Spleen (tissue), 7 donors: ENCODE measurements at regions not wholly inside any gene's neighbourhood (a gene's known extent, or its start where the extent isn't known, plus 50 kb on each side); places are given as distances from the start of the nearest gene placed in this dataset.

Experiments used
- POLR2A ChIP-seq, 3 donors: fragments of 450-650 bp; IDR thresholded peaks; one replicate each; pipeline ENCODE4 v1.5.1; 2017; ENCODE audit warnings: antibody characterized with exemption in 3 of 3, mild to moderate bottlenecking in 1 of 3
- TF ChIP-seq, protein P1 (sequence below), 11 experiments: fragments of 200-600 bp in 7 of 11; fragments of 450-650 bp in 4 of 11; sonication (generic) in 4 of 11; IDR thresholded peaks in 8 of 11; conservative IDR thresholded peaks in 3 of 11; 1 replicate in 7 of 11; 2 replicates in 4 of 11; pipeline versions ENCODE4 v1.4.0 to v1.8.0; 2016 to 2021; ENCODE audit warnings: antibody characterized with exemption in 11 of 11, inconsistent platforms in 4 of 11, mild to moderate bottlenecking in 1 of 11
- donor health status: DM: no; HTN: no; CAD: no; lungs with moderate emphysema.
- donor health status: DM: no; HTN: no; CAD: no.
- donor health status: DM: no; HTN: no; CAD: no.

DNA sequence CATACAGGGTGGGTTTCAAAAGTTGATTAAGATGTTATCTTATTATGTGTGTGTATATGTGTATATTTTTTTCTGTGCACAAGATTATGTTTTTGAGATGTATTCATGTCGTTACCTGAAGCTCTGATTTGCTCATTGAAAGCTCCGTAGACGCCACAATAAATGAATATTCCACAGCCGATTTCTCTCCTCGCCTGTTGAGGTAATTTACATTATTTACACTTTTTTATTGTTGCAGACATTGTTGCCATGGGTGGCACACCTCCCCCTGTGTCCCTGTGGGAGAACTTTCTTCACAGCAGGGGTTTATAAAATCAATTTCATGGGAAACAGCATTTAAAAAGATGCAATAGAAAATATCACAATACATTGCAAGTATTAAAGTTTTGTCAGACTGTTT is 100.6 kb downstream of the GLI2 start:
- TF ChIP-seq, protein P1, sequence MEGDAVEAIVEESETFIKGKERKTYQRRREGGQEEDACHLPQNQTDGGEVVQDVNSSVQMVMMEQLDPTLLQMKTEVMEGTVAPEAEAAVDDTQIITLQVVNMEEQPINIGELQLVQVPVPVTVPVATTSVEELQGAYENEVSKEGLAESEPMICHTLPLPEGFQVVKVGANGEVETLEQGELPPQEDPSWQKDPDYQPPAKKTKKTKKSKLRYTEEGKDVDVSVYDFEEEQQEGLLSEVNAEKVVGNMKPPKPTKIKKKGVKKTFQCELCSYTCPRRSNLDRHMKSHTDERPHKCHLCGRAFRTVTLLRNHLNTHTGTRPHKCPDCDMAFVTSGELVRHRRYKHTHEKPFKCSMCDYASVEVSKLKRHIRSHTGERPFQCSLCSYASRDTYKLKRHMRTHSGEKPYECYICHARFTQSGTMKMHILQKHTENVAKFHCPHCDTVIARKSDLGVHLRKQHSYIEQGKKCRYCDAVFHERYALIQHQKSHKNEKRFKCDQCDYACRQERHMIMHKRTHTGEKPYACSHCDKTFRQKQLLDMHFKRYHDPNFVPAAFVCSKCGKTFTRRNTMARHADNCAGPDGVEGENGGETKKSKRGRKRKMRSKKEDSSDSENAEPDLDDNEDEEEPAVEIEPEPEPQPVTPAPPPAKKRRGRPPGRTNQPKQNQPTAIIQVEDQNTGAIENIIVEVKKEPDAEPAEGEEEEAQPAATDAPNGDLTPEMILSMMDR (IDR thresholded peaks at IDR 0.05 in 8 of 11, conservative IDR thresholded peaks at IDR 0.05 in 3 of 11), result no peak
- no peak for TF ChIP-seq POLR2A (IDR thresholded peaks at IDR 0.05)
